SK-N-SH treated with all-trans-retinoic acid at 6 μM for 48 hours (cell line): ENCODE measurements at regions not wholly inside any gene's neighbourhood (a gene's known extent, or its start where the extent isn't known, plus 50 kb on each side); places are given as distances from the start of the nearest gene placed in this dataset.

ENCODE experiments used
- ATAC-seq: fragments of 200-7000 bp; cut with Tn5 transposase; 3 replicates; pipeline ENCODE4 v1.9.1; 2020; ENCODE audit warnings: mild to moderate bottlenecking, moderate library complexity
- ARNTL ChIP-seq: fragments of 450-650 bp; formaldehyde crosslinking; IDR thresholded peaks from 2 replicates; pipeline ENCODE4 v1.5.0; 2020; ENCODE audit warnings: low read depth, mild to moderate bottlenecking, moderate library complexity, borderline replicate concordance
- CSDC2 ChIP-seq: fragments of 250-450 bp; sonication (Bioruptor Pico); IDR thresholded peaks from 2 replicates; pipeline ENCODE4 v1.5.0; 2020; ENCODE audit warnings: mild to moderate bottlenecking, moderate library complexity
- ESRRG ChIP-seq: fragments of 250-450 bp; sonication (Bioruptor Pico); IDR thresholded peaks from 2 replicates; pipeline ENCODE4 v1.6.1; 2021; ENCODE audit warnings: mild to moderate bottlenecking
- GLIS3 ChIP-seq: fragments of 250-450 bp; sonication (Bioruptor Pico); IDR thresholded peaks from 2 replicates; pipeline ENCODE4 v1.5.0; 2020; ENCODE audit warnings: mild to moderate bottlenecking, moderate library complexity
- OSR1 ChIP-seq: fragments of 250-450 bp; sonication (Bioruptor Pico); IDR thresholded peaks from 2 replicates; pipeline ENCODE4 v1.8.0; 2022; ENCODE audit warnings: moderate library complexity, mild to moderate bottlenecking, inconsistent platforms
- PPARA ChIP-seq: fragments of 250-450 bp; sonication (Bioruptor Pico); IDR thresholded peaks from 2 replicates; pipeline ENCODE4 v1.5.0; 2020; ENCODE audit warnings: mild to moderate bottlenecking, borderline replicate concordance
- RARB ChIP-seq: fragments of 250-450 bp; sonication (Bioruptor Pico); IDR thresholded peaks from 2 replicates; pipeline ENCODE4 v1.8.0; 2021; ENCODE audit warnings: mild to moderate bottlenecking, moderate library complexity
- SNAI2 ChIP-seq: fragments of 250-450 bp; sonication (Bioruptor Pico); IDR thresholded peaks from 2 replicates; pipeline ENCODE4 v1.5.0; 2020; ENCODE audit warnings: mild to moderate bottlenecking, moderate library complexity
- TCF4 ChIP-seq: fragments of 250-450 bp; sonication (Bioruptor Pico); IDR thresholded peaks from 2 replicates; pipeline ENCODE4 v1.8.0; 2021; ENCODE audit warnings: mild to moderate bottlenecking, moderate library complexity, borderline replicate concordance
- TOX ChIP-seq: fragments of 250-450 bp; sonication (Bioruptor Pico); IDR thresholded peaks from 2 replicates; pipeline ENCODE4 v1.8.0; 2021; ENCODE audit warnings: mild to moderate bottlenecking, moderate library complexity, borderline replicate concordance
- ZC3H10 ChIP-seq: fragments of 250-450 bp; sonication (Bioruptor Pico); IDR thresholded peaks from 2 replicates; pipeline ENCODE4 v1.5.1; 2021; ENCODE audit warnings: mild to moderate bottlenecking, moderate library complexity
- ZFP3 ChIP-seq: fragments of 250-450 bp; sonication (Bioruptor Pico); IDR thresholded peaks from 2 replicates; pipeline ENCODE4 v1.5.0; 2020; ENCODE audit warnings: mild to moderate bottlenecking, moderate library complexity
- ZFP30 ChIP-seq: fragments of 450-650 bp; formaldehyde crosslinking; IDR thresholded peaks from 2 replicates; pipeline ENCODE4 v1.5.0; 2022; ENCODE audit warnings: mild to moderate bottlenecking, moderate library complexity
- ZNF565 ChIP-seq: fragments of 450-650 bp; formaldehyde crosslinking; conservative IDR thresholded peaks from 2 replicates; pipeline ENCODE4 v1.5.0; 2020; ENCODE audit warnings: low read depth, mild to moderate bottlenecking, moderate library complexity
- ZNF70 ChIP-seq: fragments of 450-650 bp; formaldehyde crosslinking; IDR thresholded peaks from 2 replicates; pipeline ENCODE4 v1.5.0; 2020; ENCODE audit warnings: mild to moderate bottlenecking, moderate library complexity
- ZNF8 ChIP-seq: fragments of 450-650 bp; formaldehyde crosslinking; IDR thresholded peaks from 2 replicates; pipeline ENCODE4 v1.5.0; 2020; ENCODE audit warnings: mild to moderate bottlenecking, moderate library complexity
- TF ChIP-seq, protein P1 (sequence below): fragments of 250-450 bp; sonication (Bioruptor Pico); IDR thresholded peaks from 2 replicates; pipeline ENCODE4 v1.8.0; 2020; ENCODE audit warnings: mild to moderate bottlenecking, moderate library complexity, borderline replicate concordance
- TF ChIP-seq, protein P2 (sequence below): fragments of 250-450 bp; sonication (Bioruptor Pico); IDR thresholded peaks from 2 replicates; pipeline ENCODE4 v1.5.0; 2020; ENCODE audit warnings: mild to moderate bottlenecking, moderate library complexity
- TF ChIP-seq, protein P3 (sequence below): fragments of 250-450 bp; sonication (Bioruptor Pico); IDR thresholded peaks from 2 replicates; pipeline ENCODE4 v1.5.1; 2020; ENCODE audit warnings: low read depth, mild to moderate bottlenecking, moderate library complexity
- TF ChIP-seq, protein P4 (sequence below): fragments of 250-450 bp; sonication (Bioruptor Pico); IDR thresholded peaks from 2 replicates; pipeline ENCODE4 v1.8.0; 2021; ENCODE audit warnings: low read depth, mild to moderate bottlenecking, moderate library complexity, borderline replicate concordance
- TF ChIP-seq, protein P5 (sequence below): fragments of 250-450 bp; sonication (Bioruptor Pico); IDR thresholded peaks from 2 replicates; pipeline ENCODE4 v1.5.1; 2021; ENCODE audit warnings: mild to moderate bottlenecking, moderate library complexity

DNA sequence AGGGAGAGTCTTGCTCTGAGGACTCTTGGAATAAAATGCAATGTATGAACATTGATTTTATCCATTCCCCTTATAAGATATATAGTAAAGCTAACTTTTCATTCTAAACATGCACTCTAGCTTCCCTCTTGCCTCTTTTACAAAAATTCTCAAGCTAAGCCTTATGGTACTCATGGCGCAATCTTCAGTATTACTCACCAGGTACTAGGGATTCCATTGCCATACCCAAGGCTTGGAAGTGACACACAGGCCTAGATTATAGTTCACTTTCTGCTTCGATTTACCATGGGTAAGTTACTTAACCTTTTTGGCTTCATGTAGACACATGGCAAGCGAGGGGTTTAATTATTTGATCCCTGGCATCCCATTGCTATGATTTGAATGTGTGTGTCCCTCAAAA lies 331.5 kb downstream of the LRIG3 start:
- TF ChIP-seq, protein P1, sequence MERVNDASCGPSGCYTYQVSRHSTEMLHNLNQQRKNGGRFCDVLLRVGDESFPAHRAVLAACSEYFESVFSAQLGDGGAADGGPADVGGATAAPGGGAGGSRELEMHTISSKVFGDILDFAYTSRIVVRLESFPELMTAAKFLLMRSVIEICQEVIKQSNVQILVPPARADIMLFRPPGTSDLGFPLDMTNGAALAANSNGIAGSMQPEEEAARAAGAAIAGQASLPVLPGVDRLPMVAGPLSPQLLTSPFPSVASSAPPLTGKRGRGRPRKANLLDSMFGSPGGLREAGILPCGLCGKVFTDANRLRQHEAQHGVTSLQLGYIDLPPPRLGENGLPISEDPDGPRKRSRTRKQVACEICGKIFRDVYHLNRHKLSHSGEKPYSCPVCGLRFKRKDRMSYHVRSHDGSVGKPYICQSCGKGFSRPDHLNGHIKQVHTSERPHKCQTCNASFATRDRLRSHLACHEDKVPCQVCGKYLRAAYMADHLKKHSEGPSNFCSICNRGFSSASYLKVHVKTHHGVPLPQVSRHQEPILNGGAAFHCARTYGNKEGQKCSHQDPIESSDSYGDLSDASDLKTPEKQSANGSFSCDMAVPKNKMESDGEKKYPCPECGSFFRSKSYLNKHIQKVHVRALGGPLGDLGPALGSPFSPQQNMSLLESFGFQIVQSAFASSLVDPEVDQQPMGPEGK = no peak
- TF ChIP-seq TCF4 (no peak), SNAI2 (CRISPR knock-in tag) (no peak), CSDC2 (CRISPR knock-in tag) (no peak), ARNTL (no peak), OSR1 (CRISPR knock-in tag) (no peak)
- TF ChIP-seq, protein P2, sequence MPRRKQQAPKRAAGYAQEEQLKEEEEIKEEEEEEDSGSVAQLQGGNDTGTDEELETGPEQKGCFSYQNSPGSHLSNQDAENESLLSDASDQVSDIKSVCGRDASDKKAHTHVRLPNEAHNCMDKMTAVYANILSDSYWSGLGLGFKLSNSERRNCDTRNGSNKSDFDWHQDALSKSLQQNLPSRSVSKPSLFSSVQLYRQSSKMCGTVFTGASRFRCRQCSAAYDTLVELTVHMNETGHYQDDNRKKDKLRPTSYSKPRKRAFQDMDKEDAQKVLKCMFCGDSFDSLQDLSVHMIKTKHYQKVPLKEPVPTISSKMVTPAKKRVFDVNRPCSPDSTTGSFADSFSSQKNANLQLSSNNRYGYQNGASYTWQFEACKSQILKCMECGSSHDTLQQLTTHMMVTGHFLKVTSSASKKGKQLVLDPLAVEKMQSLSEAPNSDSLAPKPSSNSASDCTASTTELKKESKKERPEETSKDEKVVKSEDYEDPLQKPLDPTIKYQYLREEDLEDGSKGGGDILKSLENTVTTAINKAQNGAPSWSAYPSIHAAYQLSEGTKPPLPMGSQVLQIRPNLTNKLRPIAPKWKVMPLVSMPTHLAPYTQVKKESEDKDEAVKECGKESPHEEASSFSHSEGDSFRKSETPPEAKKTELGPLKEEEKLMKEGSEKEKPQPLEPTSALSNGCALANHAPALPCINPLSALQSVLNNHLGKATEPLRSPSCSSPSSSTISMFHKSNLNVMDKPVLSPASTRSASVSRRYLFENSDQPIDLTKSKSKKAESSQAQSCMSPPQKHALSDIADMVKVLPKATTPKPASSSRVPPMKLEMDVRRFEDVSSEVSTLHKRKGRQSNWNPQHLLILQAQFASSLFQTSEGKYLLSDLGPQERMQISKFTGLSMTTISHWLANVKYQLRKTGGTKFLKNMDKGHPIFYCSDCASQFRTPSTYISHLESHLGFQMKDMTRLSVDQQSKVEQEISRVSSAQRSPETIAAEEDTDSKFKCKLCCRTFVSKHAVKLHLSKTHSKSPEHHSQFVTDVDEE (CRISPR knock-in tag) = no peak
- TF ChIP-seq, protein P3, sequence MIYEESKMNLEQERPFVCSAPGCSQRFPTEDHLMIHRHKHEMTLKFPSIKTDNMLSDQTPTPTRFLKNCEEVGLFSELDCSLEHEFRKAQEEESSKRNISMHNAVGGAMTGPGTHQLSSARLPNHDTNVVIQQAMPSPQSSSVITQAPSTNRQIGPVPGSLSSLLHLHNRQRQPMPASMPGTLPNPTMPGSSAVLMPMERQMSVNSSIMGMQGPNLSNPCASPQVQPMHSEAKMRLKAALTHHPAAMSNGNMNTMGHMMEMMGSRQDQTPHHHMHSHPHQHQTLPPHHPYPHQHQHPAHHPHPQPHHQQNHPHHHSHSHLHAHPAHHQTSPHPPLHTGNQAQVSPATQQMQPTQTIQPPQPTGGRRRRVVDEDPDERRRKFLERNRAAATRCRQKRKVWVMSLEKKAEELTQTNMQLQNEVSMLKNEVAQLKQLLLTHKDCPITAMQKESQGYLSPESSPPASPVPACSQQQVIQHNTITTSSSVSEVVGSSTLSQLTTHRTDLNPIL (CRISPR knock-in tag) = no peak
- TF ChIP-seq, all 23 proteins: peak for 0
- ATAC-seq = no peak

DNA sequence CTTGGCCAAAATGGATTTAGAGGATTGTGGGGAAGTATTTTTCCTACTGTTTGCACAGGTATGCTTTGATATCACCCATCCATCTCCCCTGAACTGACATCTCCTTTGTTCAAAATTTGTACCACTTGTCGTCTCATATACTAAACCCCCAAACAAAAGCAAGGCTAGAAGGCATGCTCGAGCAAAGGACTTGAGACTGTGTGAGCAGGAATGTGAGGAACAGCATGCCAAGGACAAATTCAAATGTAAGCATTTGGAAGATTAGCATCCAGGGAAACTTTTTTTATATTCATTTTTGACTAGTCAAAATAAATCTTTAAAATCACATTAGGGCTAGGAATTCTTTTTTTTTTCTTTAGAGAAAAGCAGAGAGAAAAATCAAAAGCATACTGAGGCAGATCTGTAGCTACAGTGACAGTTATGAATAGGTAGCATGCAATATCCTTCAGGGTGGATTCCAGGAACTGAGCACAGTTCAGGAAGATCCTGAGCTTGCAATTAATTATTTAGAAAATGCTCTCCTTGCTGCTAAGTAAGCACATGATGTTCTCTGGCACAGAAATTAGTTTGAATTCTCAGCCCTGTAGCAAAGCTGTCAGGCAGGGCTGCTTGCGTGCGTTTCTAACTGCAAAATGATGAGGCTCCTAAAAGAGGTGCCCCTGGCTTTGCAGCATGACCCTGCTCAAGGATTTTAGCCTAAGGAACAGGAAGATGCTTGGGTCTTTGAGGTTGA lies 327.7 kb downstream of the LRIG3 start:
- no peak for TF ChIP-seq ESRRG
- TF ChIP-seq OSR1 (CRISPR knock-in tag) = no peak
- no peak for TF ChIP-seq ZNF70 (CRISPR knock-in tag)
- TF ChIP-seq ARNTL = no peak
- no peak for TF ChIP-seq ZFP30 (CRISPR knock-in tag)
- TF ChIP-seq, protein P1 = no peak
- TF ChIP-seq, protein P4, sequence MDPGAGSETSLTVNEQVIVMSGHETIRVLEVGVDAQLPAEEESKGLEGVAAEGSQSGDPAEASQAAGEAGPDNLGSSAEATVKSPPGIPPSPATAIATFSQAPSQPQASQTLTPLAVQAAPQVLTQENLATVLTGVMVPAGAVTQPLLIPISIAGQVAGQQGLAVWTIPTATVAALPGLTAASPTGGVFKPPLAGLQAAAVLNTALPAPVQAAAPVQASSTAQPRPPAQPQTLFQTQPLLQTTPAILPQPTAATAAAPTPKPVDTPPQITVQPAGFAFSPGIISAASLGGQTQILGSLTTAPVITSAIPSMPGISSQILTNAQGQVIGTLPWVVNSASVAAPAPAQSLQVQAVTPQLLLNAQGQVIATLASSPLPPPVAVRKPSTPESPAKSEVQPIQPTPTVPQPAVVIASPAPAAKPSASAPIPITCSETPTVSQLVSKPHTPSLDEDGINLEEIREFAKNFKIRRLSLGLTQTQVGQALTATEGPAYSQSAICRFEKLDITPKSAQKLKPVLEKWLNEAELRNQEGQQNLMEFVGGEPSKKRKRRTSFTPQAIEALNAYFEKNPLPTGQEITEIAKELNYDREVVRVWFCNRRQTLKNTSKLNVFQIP = no peak
- no peak for TF ChIP-seq ZFP3 (CRISPR knock-in tag)
- TF ChIP-seq TOX (CRISPR knock-in tag) = no peak
- no peak for TF ChIP-seq GLIS3 (CRISPR knock-in tag)
- TF ChIP-seq, protein P5, sequence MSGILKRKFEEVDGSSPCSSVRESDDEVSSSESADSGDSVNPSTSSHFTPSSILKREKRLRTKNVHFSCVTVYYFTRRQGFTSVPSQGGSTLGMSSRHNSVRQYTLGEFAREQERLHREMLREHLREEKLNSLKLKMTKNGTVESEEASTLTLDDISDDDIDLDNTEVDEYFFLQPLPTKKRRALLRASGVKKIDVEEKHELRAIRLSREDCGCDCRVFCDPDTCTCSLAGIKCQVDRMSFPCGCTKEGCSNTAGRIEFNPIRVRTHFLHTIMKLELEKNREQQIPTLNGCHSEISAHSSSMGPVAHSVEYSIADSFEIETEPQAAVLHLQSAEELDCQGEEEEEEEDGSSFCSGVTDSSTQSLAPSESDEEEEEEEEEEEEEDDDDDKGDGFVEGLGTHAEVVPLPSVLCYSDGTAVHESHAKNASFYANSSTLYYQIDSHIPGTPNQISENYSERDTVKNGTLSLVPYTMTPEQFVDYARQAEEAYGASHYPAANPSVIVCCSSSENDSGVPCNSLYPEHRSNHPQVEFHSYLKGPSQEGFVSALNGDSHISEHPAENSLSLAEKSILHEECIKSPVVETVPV (CRISPR knock-in tag) = no peak
- no peak for TF ChIP-seq CSDC2 (CRISPR knock-in tag)
- no peak for TF ChIP-seq ZC3H10 (CRISPR knock-in tag)
- TF ChIP-seq TCF4 = no peak
- TF ChIP-seq ZNF8 (CRISPR knock-in tag) = no peak
- TF ChIP-seq RARB = no peak
- no peak for TF ChIP-seq ZNF565 (CRISPR knock-in tag)
- no peak for TF ChIP-seq PPARA (CRISPR knock-in tag)
- TF ChIP-seq, protein P3 (CRISPR knock-in tag) = no peak
- no peak for ATAC-seq
